ENCODE measurements at regions not wholly inside any gene's neighbourhood (a gene's known extent, or its start where the extent isn't known, plus 50 kb on each side); places are given as distances from the start of the nearest gene placed in this dataset.
A peak's percentile ranks its signal among the peaks of the same experiment; 100 is the strongest.

DNA sequence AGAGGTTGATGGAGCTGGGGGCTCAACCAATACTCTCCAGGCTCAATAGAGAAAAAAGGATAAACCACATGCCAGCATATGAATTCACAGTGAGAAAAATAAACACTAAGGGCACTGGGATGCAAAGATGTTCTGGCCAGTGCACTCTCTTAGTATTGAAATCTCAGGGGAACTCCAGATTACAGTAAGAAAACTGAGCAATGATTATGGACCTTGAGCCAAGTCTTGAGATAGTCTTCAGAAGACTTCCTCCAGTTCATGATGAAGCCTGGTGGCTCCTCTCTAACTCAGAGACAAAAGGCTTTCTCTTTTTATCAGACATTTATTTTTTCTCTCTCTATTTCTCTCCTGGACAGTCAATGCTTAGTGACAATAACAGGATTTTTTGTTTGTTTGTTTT lies 139.8 kb upstream of the SPEF2 start:
- no peak for DNase-seq

DNA sequence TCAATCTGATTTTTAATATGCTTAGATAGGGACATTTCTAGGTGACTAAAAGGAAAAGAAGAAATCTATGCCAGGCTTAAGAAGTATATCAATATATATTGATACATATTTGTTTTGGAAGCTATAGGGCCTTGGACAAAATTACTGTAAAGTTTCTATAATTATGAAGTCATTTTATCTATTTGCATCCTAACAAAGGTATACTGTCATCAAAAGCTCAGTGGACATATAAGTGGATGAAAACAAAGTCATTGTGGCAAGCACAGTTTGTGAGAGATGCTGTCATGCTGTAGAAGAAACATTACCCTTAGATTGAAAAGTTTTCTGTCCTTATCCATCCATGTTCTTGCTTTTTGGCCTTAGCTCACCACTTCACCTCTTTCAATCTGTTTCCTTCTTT lies 140.3 kb upstream of the SPEF2 start:
- no peak for DNase-seq

GRCh38 chr5:35476797-35477196 lies 140.9 kb upstream of the SPEF2 start:
- DNase-seq = no peak

GRCh38 chr5:35476036-35476435 lies 141.6 kb upstream of the SPEF2 start:
- no peak for DNase-seq

GRCh38 chr5:35473589-35473988 lies 144.1 kb upstream of the SPEF2 start:
- DNase-seq = no peak

GRCh38 chr5:35470866-35471265 lies 146.8 kb upstream of the SPEF2 start:
- no peak for DNase-seq

DNA sequence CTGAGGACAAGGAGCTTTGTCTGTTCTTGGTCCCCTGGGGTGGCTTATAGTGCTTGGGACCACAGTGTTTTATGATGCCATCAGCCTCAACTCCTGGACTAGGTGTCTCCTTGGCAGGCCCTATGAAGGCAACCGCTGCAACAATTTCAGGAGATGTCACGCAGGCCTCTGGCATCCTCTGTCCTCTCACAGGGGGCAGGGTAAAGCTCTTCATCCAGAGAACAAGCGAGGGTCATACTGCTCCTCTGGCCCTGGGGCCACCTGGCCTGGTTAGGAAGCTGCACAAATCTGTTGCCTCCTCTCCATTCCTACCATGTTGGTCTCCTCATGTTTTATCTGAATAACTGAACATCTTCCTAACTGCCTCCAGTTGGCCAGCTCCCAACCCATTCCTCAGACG lies 148.9 kb upstream of the SPEF2 start:
- no peak for DNase-seq

GRCh38 chr5:35466746-35467145 lies 150.9 kb upstream of the SPEF2 start:
- DNase-seq = no peak

- no peak for DNase-seq
These were observed 152.9 kb upstream of the SPEF2 start for GRCh38 chr5:35464757-35465156.

- DNase-seq = no peak
These were observed 156.1 kb upstream of the SPEF2 start for GRCh38 chr5:35461530-35461929.

DNA sequence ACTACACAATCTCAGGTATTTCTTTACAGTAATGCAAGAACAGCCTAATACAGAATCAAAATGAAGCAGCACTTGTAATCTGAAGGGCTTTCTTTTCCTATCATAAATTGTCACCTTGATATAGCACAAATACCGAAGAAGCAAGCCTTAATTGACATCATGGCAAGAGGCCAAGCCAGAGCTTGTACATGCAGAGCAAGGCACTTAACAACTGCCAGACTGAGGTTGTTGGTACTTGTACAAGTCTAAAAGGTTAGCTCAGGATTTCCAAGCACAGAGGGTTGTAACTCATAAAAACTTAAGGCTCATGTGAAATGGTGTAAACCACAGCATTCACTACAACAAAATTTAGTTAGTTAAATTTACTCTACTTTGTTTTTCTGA lies 158.8 kb upstream of the SPEF2 start:
- no peak for DNase-seq

DNA sequence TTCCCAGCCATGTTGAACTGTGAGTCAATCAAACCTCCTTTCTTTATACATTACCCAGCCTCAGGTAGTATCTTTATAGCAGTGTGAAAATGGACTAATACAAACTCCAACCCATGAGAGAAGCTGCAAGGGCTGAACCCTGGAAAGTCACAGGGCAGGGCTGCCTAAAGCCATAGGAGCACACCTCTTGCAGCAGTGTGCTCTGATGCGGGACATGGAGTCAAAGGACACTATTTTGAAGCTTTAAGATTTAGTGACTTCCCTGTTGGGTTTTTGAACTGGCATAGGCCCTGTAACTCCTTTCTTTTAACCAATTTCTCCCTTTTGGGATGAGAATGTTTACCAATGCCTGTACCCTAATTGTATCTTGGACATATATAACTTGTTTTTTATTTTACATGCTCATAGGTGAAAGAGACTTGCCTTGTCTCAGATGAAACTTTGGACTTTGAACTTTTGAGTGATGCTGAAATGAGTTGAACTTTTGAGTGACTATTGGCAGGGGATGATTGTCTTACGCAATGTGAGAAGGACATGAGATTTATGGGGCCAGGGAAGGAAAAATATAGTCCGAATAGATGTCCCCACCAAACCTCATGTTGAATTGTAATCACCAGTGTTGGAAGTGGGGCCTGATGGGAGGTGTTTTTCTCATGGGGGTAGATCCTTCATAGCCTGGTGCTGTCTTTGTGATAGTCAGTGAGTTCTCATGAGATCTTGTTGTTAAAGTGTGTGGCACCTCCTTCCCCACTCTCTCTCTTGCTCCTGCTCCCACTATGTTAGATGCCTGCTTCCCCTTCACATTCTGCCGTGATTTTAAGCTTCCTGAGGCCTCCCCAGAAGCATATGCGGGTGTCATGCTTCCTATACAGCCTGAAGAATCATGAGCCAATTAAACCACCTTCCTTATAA lies 159.5 kb upstream of the SPEF2 start:
- no peak for DNase-seq

DNA sequence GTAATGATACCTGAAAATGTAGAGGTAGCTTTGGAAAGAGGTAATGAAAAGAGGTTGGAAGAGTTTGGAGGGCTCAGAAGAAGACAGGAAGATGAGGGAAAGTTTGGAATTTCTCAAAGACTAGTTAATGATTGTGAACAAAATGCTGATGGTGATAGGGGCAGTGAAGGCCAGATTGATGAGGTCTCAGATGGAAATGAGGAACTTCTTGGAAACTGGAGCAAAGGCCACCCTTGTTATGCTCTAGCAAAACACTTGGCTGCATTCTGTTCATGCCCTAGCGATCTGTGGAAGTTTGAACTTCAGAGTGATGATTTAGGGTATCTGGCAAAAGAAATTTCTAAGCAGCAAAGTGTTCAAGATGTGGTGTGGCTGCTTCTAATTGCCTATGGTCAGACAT lies 161.2 kb upstream of the SPEF2 start:
- DNase-seq = no peak

DNA sequence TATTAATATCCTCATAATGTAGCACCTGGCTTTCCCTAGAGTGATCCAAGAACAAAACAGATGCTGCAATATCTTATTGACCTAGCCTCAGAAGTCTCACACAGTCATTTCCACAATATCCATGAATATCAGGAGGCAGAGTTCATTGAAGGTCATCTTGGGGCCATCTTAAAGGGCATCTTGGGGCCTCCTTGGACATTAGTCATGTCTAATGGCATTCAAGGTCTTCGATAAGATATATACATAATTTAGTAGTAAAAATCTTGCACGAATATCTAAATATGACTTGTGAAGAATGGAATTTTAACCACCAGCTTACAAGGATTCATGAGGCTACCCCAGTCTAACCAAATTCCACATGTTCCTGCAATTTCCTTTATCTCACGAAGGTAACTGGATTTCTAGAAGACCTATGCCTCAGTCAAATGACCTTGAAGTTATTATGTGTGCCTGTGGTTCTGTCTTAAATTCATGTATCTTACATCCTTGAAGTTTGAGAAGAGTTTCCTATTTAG lies 163.6 kb upstream of the SPEF2 start:
- DNase-seq = no peak

DNA sequence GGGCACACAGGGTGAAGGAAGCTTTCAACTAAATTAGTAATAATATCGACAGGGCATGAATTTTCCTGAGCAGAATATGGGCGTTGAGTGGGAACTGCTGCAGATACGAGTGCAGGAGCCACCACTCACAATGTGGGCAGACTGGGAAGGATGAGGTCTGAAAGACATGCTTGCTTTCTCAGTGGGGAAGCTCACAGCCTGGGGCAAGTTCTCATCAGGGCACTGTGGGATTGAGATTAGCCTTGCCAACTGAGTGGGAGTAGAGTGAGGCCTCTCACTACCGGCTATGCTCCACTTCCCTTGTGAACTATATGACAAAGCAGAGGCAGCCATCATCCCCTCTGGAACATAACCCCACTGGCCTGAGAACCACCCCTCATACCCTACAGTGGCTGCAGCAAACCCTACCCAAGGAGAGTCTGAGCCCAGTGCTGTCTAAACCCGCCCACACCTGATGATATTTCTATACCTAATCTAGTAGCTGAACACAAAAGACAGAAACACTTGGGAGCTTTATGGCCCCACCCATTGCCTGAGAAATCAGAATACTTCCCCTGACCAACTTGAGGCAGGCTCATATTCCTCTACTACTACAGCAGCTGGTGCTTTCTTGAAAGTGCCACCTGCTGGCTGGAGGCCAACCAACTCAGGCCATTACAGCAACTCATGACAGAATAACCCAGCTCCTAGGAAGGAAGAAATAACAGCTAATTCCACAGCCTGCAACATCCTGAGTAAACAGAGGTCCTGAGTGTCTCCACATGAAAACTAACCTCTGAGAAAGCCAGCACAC lies 173.7 kb upstream of the SPEF2 start:
- DNase-seq = no peak

GRCh38 chr5:35442885-35443639 lies 174.6 kb upstream of the SPEF2 start:
- DNase-seq = no peak

GRCh38 chr5:35440409-35440808 lies 177.3 kb upstream of the SPEF2 start:
- no peak for DNase-seq

GRCh38 chr5:35438786-35439185 lies 178.9 kb upstream of the SPEF2 start:
- DNase-seq = no peak

DNA sequence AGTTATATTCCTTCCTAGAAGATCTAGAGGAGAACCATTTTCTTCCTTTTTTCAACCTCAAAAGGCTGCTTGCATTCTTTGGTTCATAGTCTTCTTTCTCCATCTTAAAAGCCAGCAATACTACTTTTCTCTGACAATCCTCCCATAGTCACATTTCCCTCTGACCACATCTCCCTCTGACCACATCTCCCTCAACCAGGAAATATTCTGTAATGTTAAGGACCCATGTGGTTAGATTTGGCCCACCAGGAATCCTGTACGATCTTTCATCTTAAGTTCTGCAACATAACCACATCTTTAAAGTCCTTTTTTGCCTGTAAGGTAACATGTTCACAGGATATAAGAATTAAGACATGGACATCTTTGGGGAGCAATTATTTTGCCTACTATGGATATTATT lies 179.4 kb upstream of the SPEF2 start:
- no peak for DNase-seq

- DNase-seq = peak; percentile 4
These were observed 181.1 kb upstream of the SPEF2 start for GRCh38 chr5:35436400-35437057.

DNA sequence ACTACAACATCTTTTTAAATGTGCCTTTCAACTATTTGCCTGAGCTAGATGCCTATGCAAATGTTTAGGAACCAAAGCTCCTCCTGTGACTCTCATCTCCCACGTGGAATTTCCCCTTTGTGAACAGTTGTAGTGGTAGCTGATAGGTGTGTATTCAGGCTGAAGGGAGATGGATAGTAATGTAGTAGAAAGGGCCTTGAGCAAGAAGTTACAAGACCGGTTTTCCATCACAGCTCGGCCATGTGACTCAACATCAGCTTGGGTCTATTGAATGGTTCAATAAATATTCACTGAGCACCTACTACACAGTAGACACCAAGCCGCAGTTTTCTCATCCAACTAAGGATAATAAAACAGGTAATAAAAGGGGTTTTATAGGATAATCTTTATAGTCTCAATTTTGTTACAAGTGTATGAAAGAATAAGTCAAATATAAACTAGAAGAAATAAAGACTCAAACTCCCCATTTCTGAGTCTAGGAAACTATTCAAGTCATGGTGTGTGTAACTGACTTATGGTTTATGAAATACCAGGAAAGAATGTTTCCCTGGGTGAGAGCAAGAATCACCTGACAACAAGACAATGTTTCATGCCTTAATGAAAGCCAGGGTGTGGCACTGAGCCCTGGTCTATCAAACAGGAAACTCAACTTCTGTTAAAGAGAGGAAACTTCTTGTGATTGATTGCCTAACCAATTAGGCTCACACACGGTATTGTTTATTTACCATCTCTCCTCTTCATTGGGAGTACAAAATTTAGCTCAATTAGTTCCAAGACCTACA lies 187.1 kb upstream of the SPEF2 start:
- DNase-seq = no peak

GRCh38 chr5:35420200-35420599 lies 189.9 kb upstream of the PRLR start:
- DNase-seq = no peak
